NCI-H187 (cell line): ENCODE measurements at regions not wholly inside any gene's neighbourhood (a gene's known extent, or its start where the extent isn't known, plus 50 kb on each side); places are given as distances from the start of the nearest gene placed in this dataset.
"Not testable (repeated sequence)": the region's sequence is repeated elsewhere in the genome, so short reads cannot be mapped to it uniquely, and the experiment has no call there.

Experiments used
- DNase-seq, 2 experiments: peaks; one replicate each; lab custom pipeline; 2025; lab: John Stamatoyannopoulos, UW

GRCh38 chr21:9046870-9047269 is 1474.5 kb upstream of the TPTE start:
- DNase-seq, result not testable (repeated sequence)

- DNase-seq, result not testable (repeated sequence)
Observed at GRCh38 chr21:9067515-9067914, 1453.9 kb upstream of the TPTE start.

- not testable (repeated sequence) for DNase-seq
Observed at GRCh38 chr21:9068622-9069021, 1452.8 kb upstream of the TPTE start.

GRCh38 chr21:9070703-9071102 is 1450.7 kb upstream of the TPTE start:
- DNase-seq, result not testable (repeated sequence)

- not testable (repeated sequence) for DNase-seq
Observed at GRCh38 chr21:9073010-9073409, 1448.4 kb upstream of the TPTE start.

GRCh38 chr21:9074772-9075171 is 1446.6 kb upstream of the TPTE start:
- not testable (repeated sequence) for DNase-seq

- DNase-seq, result not testable (repeated sequence)
Observed at GRCh38 chr21:9083091-9083826, 1438.1 kb upstream of the TPTE start.

- not testable (repeated sequence) for DNase-seq
Observed at GRCh38 chr21:9086299-9086698, 1435.1 kb upstream of the TPTE start.

- DNase-seq, result not testable (repeated sequence)
Observed at GRCh38 chr21:9087816-9088215, 1433.6 kb upstream of the TPTE start.

GRCh38 chr21:9129741-9130140 is 1391.6 kb upstream of the TPTE start:
- not testable (repeated sequence) for DNase-seq

GRCh38 chr21:9130817-9131216 is 1390.6 kb upstream of the TPTE start:
- DNase-seq, result not testable (repeated sequence)
